Ishikawa (cell line): ENCODE measurements at regions not wholly inside any gene's neighbourhood (a gene's known extent, or its start where the extent isn't known, plus 50 kb on each side); places are given as distances from the start of the nearest gene placed in this dataset.

Experiments used
- CEBPB ChIP-seq: IDR thresholded peaks from 2 replicates; pipeline ENCODE4 v1.6.1; 2012
- CREB1 ChIP-seq: IDR thresholded peaks from 2 replicates; pipeline ENCODE4 v1.6.1; 2012; ENCODE audit warnings: low read depth
- EGR1 ChIP-seq: IDR thresholded peaks from 2 replicates; pipeline ENCODE4 v1.6.1; 2012
- EP300 ChIP-seq: IDR thresholded peaks from 2 replicates; pipeline ENCODE4 v1.6.1; 2012; ENCODE audit warnings: borderline replicate concordance
- FOXM1 ChIP-seq: IDR thresholded peaks from 2 replicates; pipeline ENCODE4 v1.6.1; 2012; ENCODE audit warnings: low read depth, borderline replicate concordance
- NFIC ChIP-seq: IDR thresholded peaks from 2 replicates; pipeline ENCODE4 v1.6.1; 2012
- RAD21 ChIP-seq: IDR thresholded peaks from 2 replicates; pipeline ENCODE4 v1.6.1; 2012; ENCODE audit warnings: low read depth
- TAF1 ChIP-seq: IDR thresholded peaks from 2 replicates; pipeline ENCODE4 v1.6.1; 2012; ENCODE audit warnings: low read depth, mild to moderate bottlenecking
- TCF12 ChIP-seq: IDR thresholded peaks from 2 replicates; pipeline ENCODE4 v1.6.1; 2012; ENCODE audit warnings: low read depth
- TEAD4 ChIP-seq: IDR thresholded peaks from 2 replicates; pipeline ENCODE4 v1.6.1; 2012
- YY1 ChIP-seq: IDR thresholded peaks from 2 replicates; pipeline ENCODE4 v1.6.1; 2012; ENCODE audit warnings: low read depth
- ZBTB7A ChIP-seq: IDR thresholded peaks from 2 replicates; pipeline ENCODE4 v1.6.1; 2012; ENCODE audit warnings: low read depth
- TF ChIP-seq, protein P1 (sequence below): IDR thresholded peaks from 2 replicates; pipeline ENCODE4 v1.6.1; 2012
- TF ChIP-seq, protein P2 (sequence below): IDR thresholded peaks from 2 replicates; pipeline ENCODE4 v1.6.1; 2012
- TF ChIP-seq, protein P3 (sequence below): IDR thresholded peaks from 2 replicates; pipeline ENCODE4 v1.6.1; 2012; ENCODE audit warnings: low read depth, mild to moderate bottlenecking

DNA sequence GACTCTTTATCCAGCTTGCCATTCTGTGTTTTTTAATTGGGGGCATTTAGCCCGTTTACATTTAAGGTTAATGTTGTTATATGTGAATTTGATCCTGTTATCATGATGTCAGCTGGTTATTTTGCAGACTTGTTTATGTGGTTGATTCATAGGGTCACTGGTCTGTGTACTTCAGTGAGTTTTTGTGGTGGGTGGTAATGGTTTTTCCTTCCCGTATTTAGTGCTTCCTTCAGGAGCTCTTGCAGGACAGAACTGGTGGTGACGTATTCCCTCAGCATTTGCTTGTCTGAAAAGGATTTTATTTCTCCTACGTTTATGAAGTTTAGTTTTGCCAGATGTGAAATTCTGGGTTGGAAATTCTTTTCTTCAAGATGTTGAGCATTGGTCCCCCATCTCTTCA lies 381.1 kb downstream of the MAN2A1 start:
- TF ChIP-seq, protein P1, sequence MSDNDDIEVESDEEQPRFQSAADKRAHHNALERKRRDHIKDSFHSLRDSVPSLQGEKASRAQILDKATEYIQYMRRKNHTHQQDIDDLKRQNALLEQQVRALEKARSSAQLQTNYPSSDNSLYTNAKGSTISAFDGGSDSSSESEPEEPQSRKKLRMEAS = no peak
- TF ChIP-seq CEBPB (no peak), EP300 (no peak), TAF1 (no peak), ZBTB7A (no peak), EGR1 (no peak), NFIC (no peak), RAD21 (no peak), TCF12 (no peak), YY1 (no peak), CREB1 (no peak), FOXM1 (no peak), TEAD4 (no peak)
- TF ChIP-seq, protein P2, sequence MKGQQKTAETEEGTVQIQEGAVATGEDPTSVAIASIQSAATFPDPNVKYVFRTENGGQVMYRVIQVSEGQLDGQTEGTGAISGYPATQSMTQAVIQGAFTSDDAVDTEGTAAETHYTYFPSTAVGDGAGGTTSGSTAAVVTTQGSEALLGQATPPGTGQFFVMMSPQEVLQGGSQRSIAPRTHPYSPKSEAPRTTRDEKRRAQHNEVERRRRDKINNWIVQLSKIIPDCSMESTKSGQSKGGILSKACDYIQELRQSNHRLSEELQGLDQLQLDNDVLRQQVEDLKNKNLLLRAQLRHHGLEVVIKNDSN = no peak
- TF ChIP-seq, protein P3, sequence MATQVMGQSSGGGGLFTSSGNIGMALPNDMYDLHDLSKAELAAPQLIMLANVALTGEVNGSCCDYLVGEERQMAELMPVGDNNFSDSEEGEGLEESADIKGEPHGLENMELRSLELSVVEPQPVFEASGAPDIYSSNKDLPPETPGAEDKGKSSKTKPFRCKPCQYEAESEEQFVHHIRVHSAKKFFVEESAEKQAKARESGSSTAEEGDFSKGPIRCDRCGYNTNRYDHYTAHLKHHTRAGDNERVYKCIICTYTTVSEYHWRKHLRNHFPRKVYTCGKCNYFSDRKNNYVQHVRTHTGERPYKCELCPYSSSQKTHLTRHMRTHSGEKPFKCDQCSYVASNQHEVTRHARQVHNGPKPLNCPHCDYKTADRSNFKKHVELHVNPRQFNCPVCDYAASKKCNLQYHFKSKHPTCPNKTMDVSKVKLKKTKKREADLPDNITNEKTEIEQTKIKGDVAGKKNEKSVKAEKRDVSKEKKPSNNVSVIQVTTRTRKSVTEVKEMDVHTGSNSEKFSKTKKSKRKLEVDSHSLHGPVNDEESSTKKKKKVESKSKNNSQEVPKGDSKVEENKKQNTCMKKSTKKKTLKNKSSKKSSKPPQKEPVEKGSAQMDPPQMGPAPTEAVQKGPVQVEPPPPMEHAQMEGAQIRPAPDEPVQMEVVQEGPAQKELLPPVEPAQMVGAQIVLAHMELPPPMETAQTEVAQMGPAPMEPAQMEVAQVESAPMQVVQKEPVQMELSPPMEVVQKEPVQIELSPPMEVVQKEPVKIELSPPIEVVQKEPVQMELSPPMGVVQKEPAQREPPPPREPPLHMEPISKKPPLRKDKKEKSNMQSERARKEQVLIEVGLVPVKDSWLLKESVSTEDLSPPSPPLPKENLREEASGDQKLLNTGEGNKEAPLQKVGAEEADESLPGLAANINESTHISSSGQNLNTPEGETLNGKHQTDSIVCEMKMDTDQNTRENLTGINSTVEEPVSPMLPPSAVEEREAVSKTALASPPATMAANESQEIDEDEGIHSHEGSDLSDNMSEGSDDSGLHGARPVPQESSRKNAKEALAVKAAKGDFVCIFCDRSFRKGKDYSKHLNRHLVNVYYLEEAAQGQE = no peak

DNA sequence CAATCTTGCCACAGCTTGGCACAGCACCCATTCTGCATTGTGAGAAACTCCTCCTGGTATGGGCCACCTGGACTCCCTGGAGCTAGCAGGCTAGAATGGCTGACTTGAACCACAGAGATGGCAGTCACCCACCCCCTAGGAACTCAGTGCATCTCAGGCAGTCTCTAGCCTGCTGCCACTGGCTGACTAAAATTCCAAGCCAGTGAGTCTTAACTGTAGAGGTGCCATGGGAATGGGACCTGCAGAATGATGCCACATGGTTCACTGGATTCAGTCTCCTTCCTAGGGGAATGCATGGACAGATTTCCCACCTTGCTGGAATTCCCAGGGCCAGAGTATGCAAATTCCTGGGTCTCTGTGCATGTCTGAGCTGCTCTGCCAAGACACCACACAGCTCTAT lies 382.9 kb downstream of the MAN2A1 start:
- TF ChIP-seq EGR1 (no peak), CREB1 (no peak), NFIC (no peak), TCF12 (no peak)

DNA sequence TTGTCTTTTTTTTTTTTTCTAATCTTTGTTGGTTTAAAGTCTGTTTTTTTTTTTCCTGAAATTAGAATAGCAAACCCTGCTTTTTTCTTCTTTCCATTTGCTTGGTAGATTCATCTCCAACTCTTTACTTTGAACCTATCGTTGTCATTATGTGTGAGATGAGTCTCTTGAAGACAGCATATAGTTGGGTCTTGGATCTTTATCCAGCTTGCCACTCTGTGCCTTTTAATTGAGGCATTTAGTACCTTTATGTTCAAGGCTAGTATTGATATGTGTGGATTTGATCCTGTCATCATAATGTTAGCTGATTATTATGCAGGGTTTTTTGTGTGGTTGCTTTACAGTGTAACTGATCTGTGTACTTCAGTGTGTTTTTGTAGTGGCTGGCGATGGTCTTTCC lies 383.8 kb downstream of the MAN2A1 start:
- TF ChIP-seq YY1 (no peak), EGR1 (no peak), TCF12 (no peak), CREB1 (no peak), TAF1 (no peak), ZBTB7A (no peak), CEBPB (no peak), NFIC (no peak), EP300 (no peak), RAD21 (no peak), FOXM1 (no peak)
- TF ChIP-seq, protein P2 = no peak
- TF ChIP-seq, protein P3 = no peak
- TF ChIP-seq, protein P1 = no peak

DNA sequence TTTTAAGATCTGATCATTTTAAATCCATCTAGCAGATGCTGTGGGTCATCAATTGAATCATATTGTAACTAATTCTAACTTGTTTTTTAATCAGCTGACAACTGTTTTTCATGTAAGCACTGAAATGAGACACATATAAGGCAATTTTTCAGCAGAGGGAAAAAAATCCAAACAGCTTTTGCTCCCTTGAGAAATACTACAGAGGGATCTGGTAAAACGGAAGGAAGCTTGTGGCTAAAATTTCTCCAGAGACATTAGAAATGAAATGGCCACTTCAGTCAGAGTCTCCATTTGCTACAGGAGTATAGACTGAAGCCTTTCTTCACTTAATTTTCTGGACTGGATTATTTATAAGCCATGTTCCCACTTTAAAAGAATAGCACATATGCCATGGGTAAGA lies 385.9 kb downstream of the MAN2A1 start:
- no peak for TF ChIP-seq EP300
- TF ChIP-seq, protein P1 = no peak
- no peak for TF ChIP-seq EGR1
- no peak for TF ChIP-seq RAD21
- no peak for TF ChIP-seq YY1

DNA sequence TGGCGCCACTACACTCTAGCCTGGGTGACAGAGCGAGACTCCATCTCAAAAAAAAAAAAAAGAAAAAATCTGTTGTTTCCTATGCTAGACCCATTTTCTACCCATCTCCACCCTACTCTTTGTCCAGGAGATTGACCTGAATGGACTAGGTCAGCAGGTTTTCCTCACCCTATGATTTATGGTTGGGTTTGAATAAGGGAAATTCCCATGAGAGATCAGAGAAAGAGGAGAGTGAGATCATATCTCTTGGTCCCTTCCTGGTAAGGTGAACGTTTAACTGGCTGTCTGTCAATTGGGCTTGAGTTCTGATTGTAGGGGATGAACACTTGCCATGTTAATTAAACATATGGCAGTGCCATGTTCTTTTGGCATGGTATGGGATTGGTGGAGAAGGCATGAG lies 387.4 kb downstream of the MAN2A1 start:
- TF ChIP-seq ZBTB7A (no peak), EGR1 (no peak), TCF12 (no peak), TEAD4 (no peak), RAD21 (no peak), CEBPB (no peak), EP300 (no peak), TAF1 (no peak), NFIC (no peak), YY1 (no peak), CREB1 (no peak)
- TF ChIP-seq, protein P1 = no peak
- TF ChIP-seq, protein P3 = no peak
- TF ChIP-seq, protein P2 = no peak
